Liver (tissue), 8 donors: ENCODE measurements at regions not wholly inside any gene's neighbourhood (a gene's known extent, or its start where the extent isn't known, plus 50 kb on each side); places are given as distances from the start of the nearest gene placed in this dataset.

Experiments
- DNase-seq: peaks from one replicate; pipeline ENCODE4 v3.0.0-alpha.2; 2017; ENCODE audit warnings: low spot score
- H3K27ac ChIP-seq, 2 donors: one replicate each; pipeline ENCODE4 v1.7.0; 2013; ENCODE audit warnings: inconsistent platforms in 2 of 2, low read length in 2 of 2, control low read depth in 1 of 2, low read depth in 1 of 2, mild to moderate bottlenecking in 1 of 2
- H3K27me3 ChIP-seq, 4 donors: one replicate each; pipeline versions ENCODE4 v1.6.1 to v1.7.0; 2013; ENCODE audit warnings: low read length in 3 of 4, inconsistent platforms in 1 of 4, mild to moderate bottlenecking in 1 of 4, moderate library complexity in 1 of 4; ENCODE audit not compliant: control insufficient read depth in 4 of 4, insufficient read depth in 4 of 4
- H3K36me3 ChIP-seq, 4 donors: one replicate each; pipeline versions ENCODE4 v1.6.1 to v1.7.0; 2013; ENCODE audit warnings: low read length in 3 of 4, mild to moderate bottlenecking in 3 of 4, low read depth in 1 of 4, moderate library complexity in 1 of 4; ENCODE audit not compliant: control insufficient read depth in 4 of 4, insufficient read depth in 3 of 4
- H3K4me1 ChIP-seq, 4 donors: one replicate each; pipeline versions ENCODE4 v1.6.1 to v1.7.0; 2013; ENCODE audit warnings: low read length in 3 of 4, mild to moderate bottlenecking in 3 of 4, moderate library complexity in 1 of 4; ENCODE audit not compliant: control insufficient read depth in 4 of 4, insufficient read depth in 4 of 4
- H3K4me3 ChIP-seq, 3 donors: one replicate each; pipeline versions ENCODE4 v1.6.1 to v1.7.0; 2013; ENCODE audit warnings: low read length in 3 of 3, control low read depth in 1 of 3, low read depth in 1 of 3, mild to moderate bottlenecking in 1 of 3
- H3K9ac ChIP-seq, 2 donors: one replicate each; pipeline ENCODE4 v1.7.0; 2013; ENCODE audit warnings: low read length in 2 of 2, mild to moderate bottlenecking in 2 of 2, moderate library complexity in 2 of 2, control low read depth in 1 of 2, low read depth in 1 of 2
- H3K9me3 ChIP-seq, 4 donors: one replicate each; pipeline versions ENCODE4 v1.6.1 to v1.7.0; 2013; ENCODE audit warnings: low read length in 3 of 4; ENCODE audit not compliant: control insufficient read depth in 4 of 4
- ATF3 ChIP-seq: IDR thresholded peaks from 2 replicates; pipeline ENCODE4 v1.6.1; 2016; ENCODE audit warnings: antibody characterized with exemption
- CTCF ChIP-seq: fragments of 150-350 bp; IDR thresholded peaks from 2 replicates; pipeline ENCODE4 v1.5.1; 2017; ENCODE audit warnings: improper control_type of control experiment, low read depth, low read length; ENCODE audit not compliant: missing input control
- EGR1 ChIP-seq, 2 donors: IDR thresholded peaks; 2 replicates each; pipeline ENCODE4 v1.6.1; 2016 to 2018; ENCODE audit warnings: antibody characterized with exemption in 2 of 2, low read depth in 2 of 2
- FOXA1 ChIP-seq: IDR thresholded peaks from 2 replicates; pipeline ENCODE4 v1.6.1; 2016; ENCODE audit warnings: antibody characterized with exemption
- FOXA2 ChIP-seq: IDR thresholded peaks from 2 replicates; pipeline ENCODE4 v1.6.1; 2016; ENCODE audit warnings: antibody characterized with exemption
- GABPA ChIP-seq, 2 donors: IDR thresholded peaks in 1 of 2; conservative IDR thresholded peaks in 1 of 2; 2 replicates each; pipeline ENCODE4 v1.6.1; 2016; ENCODE audit warnings: antibody characterized with exemption in 2 of 2, mild to moderate bottlenecking in 1 of 2, moderate library complexity in 1 of 2
- HNF4A ChIP-seq, 2 donors: conservative IDR thresholded peaks; 2 replicates each; pipeline ENCODE4 v1.6.1; 2016; ENCODE audit warnings: antibody characterized with exemption in 2 of 2, mild to moderate bottlenecking in 2 of 2
- JUND ChIP-seq, 2 donors: IDR thresholded peaks; 2 replicates each; pipeline ENCODE4 v1.6.1; 2016; ENCODE audit warnings: antibody characterized with exemption in 2 of 2
- NR2F2 ChIP-seq: IDR thresholded peaks from 2 replicates; pipeline ENCODE4 v1.6.1; 2016; ENCODE audit warnings: antibody characterized with exemption
- RAD21 ChIP-seq, 2 donors: IDR thresholded peaks; 2 replicates each; pipeline ENCODE4 v1.6.1; 2016; ENCODE audit warnings: antibody characterized with exemption in 2 of 2, mild to moderate bottlenecking in 2 of 2
- RXRA ChIP-seq, 2 donors: IDR thresholded peaks; 2 replicates each; pipeline ENCODE4 v1.6.1; 2017 to 2018; ENCODE audit warnings: antibody characterized with exemption in 2 of 2, mild to moderate bottlenecking in 1 of 2
- YY1 ChIP-seq: IDR thresholded peaks from 2 replicates; pipeline ENCODE4 v1.6.1; 2016; ENCODE audit warnings: antibody characterized with exemption, mild to moderate bottlenecking
- ZBTB33 ChIP-seq: IDR thresholded peaks from 2 replicates; pipeline ENCODE4 v1.6.1; 2016; ENCODE audit warnings: antibody characterized with exemption
- WGBS: extraction: QIAGEN DNeasy Blood & Tissue Kit; methylation state at CpG from one replicate; pipeline ENCODE4 v1.1.7; 2013; 5-methylcytosine and 5-hydroxymethylcytosine counted together
- TF ChIP-seq, protein P1 (sequence below): IDR thresholded peaks from 2 replicates; pipeline ENCODE4 v1.6.1; 2016; ENCODE audit warnings: antibody characterized with exemption
- donor health status: healthy.
- donor health status: healthy.
- donor health status: healthy.
- donor health status: healthy.
- donor health status: healthy.

DNA sequence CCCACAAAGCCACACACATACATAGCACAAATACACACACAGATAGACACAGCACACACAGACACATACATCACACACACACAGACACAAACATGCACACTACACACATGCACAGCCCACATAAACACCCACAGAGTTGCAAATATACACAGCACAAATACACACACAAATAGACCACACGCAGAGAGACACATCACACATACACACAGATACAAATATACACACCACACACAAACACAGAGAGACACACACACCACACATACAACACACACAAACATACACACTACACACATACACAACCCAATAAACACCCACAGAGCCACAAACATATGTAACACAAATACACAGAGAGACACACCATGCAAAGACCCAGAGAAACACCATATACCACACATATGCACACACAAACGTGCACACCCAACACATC, 154.9 kb downstream of the GLUL start:
- WGBS = 93% methylated on average over 2 of the region's 2 CpGs
- H3K27me3 ChIP-seq = no peaks in the 10 kb centered on the region
- H3K4me3 ChIP-seq = no peak overlapping the region
- TF ChIP-seq CTCF (no peak), FOXA1 (no peak), JUND (IDR thresholded peaks at IDR 0.05) (no peak), RAD21 (IDR thresholded peaks at IDR 0.05) (no peak), RXRA (IDR thresholded peaks at IDR 0.05) (no peak)
- H3K4me1 ChIP-seq = peaks cover 0 to 4% (median 0%) of the 10 kb centered on the region in 4 donors
- no peak overlapping the region for H3K9ac ChIP-seq
- H3K9me3 ChIP-seq = no peaks in the 10 kb centered on the region
- no peaks in the 10 kb centered on the region for H3K36me3 ChIP-seq
- no peak for DNase-seq
- no peak overlapping the region for H3K27ac ChIP-seq

DNA sequence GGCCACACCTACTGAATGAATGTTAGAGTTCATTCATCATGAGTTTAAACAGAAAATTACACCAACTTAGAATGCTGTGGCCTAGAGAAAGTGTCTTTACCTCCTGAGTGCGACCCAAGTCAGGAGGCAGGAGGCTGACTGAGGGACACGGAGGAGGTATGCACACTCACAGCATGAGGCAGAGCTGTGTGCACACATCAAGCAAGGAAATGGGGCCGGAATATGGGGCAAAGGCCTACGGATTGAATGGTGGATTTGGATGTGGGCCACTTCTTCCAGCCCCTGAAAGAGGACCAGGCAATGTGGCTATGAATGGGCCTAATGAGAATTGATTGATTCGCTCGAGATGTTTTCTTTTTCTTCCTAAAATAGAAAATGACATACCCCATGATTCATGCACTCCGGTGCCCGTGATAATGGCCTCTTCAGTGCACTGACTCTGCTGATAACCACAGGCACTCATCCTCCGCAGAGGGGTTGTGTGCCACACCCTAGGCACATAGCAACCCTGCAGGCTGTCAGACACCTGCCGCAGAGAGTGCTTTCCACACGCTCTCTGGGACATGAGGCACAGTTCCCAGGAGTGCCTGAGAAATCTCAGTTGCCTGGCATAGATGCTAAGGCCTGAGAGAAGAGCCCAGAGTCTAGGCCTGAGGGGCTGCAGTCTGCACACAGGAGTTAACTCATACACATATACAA, 155.5 kb downstream of the GLUL start:
- DNase-seq = peak; percentile 54
- H3K27ac ChIP-seq = no peak overlapping the region
- H3K27me3 ChIP-seq = no peaks in the 10 kb centered on the region
- no peak overlapping the region for H3K4me3 ChIP-seq
- H3K9me3 ChIP-seq = no peaks in the 10 kb centered on the region
- 84% methylated on average over 11 of the region's 11 CpGs for WGBS
- no peak overlapping the region for H3K9ac ChIP-seq
- no peak for TF ChIP-seq ATF3
- TF ChIP-seq NR2F2 = no peak
- TF ChIP-seq GABPA (IDR thresholded peaks at IDR 0.05 in 1 of 2, conservative IDR thresholded peaks at IDR 0.05 in 1 of 2) = no peak
- H3K4me1 ChIP-seq = peaks cover 0 to 4% (median 0%) of the 10 kb centered on the region in 4 donors
- no peaks in the 10 kb centered on the region for H3K36me3 ChIP-seq

DNA sequence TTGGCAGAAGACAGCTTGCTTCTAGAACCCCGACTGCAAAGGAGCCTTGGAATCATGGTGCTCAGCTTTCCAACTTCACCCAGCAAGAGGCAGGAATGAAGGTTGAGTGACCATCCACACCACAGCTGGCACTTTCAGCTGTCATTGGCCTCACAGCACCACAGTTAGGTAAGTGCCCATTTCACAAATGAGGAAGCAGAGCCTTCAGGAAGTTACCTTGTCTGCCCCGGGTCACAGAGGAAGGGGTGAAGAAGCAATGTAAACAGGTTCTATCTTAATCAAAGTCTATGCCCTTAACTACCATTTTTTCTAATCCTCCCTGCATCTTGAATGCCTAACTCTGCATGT, 156.0 kb downstream of the GLUL start:
- WGBS = 75% methylated on average over 2 of the region's 2 CpGs
- H3K4me3 ChIP-seq = no peak overlapping the region
- no peak for DNase-seq
- no peak overlapping the region for H3K27ac ChIP-seq
- TF ChIP-seq HNF4A (conservative IDR thresholded peaks at IDR 0.05) (no peak), EGR1 (IDR thresholded peaks at IDR 0.05; ENCODE audit: low read depth in 2 of 2) (no peak), JUND (IDR thresholded peaks at IDR 0.05) (no peak), FOXA1 (no peak), RAD21 (IDR thresholded peaks at IDR 0.05) (no peak), ZBTB33 (no peak), GABPA (IDR thresholded peaks at IDR 0.05 in 1 of 2, conservative IDR thresholded peaks at IDR 0.05 in 1 of 2) (no peak), NR2F2 (no peak), CTCF (no peak), FOXA2 (no peak), YY1 (no peak), ATF3 (no peak)
- TF ChIP-seq, protein P1, sequence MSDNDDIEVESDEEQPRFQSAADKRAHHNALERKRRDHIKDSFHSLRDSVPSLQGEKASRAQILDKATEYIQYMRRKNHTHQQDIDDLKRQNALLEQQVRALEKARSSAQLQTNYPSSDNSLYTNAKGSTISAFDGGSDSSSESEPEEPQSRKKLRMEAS = no peak
- H3K36me3 ChIP-seq = no peaks in the 10 kb centered on the region
- H3K27me3 ChIP-seq = no peaks in the 10 kb centered on the region
- H3K4me1 ChIP-seq = peaks cover 0 to 4% (median 0%) of the 10 kb centered on the region in 4 donors
- H3K9me3 ChIP-seq = no peaks in the 10 kb centered on the region
- H3K9ac ChIP-seq = no peak overlapping the region
